ENCODE measurements at regions not wholly inside any gene's neighbourhood (a gene's known extent, or its start where the extent isn't known, plus 50 kb on each side); places are given as distances from the start of the nearest gene placed in this dataset.

DNA sequence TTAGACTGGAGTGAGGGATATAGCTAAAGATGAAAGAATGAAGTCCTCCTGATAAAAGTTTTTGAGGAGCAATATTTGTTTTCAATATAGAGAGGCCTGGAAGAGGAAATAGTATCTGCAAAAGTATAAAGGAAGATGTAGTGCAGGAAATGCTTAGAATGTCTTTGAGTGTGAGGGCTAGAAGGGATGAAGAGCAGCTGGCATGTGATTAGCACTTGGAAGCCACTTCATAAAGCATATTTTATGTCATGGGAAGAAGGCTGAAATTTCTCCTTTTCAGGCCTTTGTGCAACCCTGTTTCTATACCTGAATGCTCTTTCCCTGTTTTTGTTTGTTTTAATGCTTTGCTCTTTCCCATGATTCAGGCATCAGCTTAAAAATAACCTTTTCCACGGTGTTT is 323.3 kb upstream of the DEPDC1 start:
- Histone ChIP-seq H3K27ac (no peak overlapping the region), H3K4me1 (no peaks in the 10 kb centered on the region), H3K4me3 (no peak overlapping the region), H3K27me3 (peaks cover 0 to 4% (median 0%) of the 10 kb centered on the region in 7 donors), H3K9me3 (no peaks in the 10 kb centered on the region), H3K36me3 (no peaks in the 10 kb centered on the region)
- 33 to 48% methylated on average over 1 of the region's 1 CpG for WGBS, 2 donors
- DNase-seq: no peak
- intact Hi-C loops (cut with DNase I): no loop called here
- TF ChIP-seq, protein P1, sequence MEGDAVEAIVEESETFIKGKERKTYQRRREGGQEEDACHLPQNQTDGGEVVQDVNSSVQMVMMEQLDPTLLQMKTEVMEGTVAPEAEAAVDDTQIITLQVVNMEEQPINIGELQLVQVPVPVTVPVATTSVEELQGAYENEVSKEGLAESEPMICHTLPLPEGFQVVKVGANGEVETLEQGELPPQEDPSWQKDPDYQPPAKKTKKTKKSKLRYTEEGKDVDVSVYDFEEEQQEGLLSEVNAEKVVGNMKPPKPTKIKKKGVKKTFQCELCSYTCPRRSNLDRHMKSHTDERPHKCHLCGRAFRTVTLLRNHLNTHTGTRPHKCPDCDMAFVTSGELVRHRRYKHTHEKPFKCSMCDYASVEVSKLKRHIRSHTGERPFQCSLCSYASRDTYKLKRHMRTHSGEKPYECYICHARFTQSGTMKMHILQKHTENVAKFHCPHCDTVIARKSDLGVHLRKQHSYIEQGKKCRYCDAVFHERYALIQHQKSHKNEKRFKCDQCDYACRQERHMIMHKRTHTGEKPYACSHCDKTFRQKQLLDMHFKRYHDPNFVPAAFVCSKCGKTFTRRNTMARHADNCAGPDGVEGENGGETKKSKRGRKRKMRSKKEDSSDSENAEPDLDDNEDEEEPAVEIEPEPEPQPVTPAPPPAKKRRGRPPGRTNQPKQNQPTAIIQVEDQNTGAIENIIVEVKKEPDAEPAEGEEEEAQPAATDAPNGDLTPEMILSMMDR (IDR thresholded peaks at IDR 0.05): no peak
- ATAC-seq: no peak

DNA sequence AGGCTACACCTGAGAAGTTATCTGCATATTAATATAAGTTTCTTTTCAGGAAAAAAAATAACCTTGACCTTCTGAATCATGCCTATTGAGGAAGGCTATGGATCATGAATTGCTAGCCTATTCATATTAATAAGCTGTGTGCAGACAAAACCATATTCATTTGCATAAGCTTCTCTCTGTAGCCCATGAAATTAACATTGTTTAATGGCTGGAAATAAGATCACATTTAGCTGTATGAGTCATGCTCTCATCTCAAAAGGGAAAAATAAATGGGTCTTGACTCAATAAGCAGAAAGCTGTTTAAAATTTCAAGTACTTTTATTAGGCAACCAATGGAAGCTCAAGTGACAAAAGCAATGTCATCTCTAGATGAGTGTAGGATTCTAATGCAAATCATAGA is 330.0 kb upstream of the DEPDC1 start:
- DNase-seq: no peak
- peaks cover 0 to 30% (median 12%) of the 10 kb centered on the region in 11 donors for H3K9me3 ChIP-seq
- no peaks in the 10 kb centered on the region for H3K27me3 ChIP-seq
- no peak for ATAC-seq
- no peak overlapping the region for H3K4me3 ChIP-seq
- H3K4me1 ChIP-seq: no peaks in the 10 kb centered on the region
- TF ChIP-seq, protein P1 (IDR thresholded peaks at IDR 0.05): no peak
- H3K36me3 ChIP-seq: no peaks in the 10 kb centered on the region
- no peak overlapping the region for H3K27ac ChIP-seq
- intact Hi-C loops (cut with DNase I): no loop called here

DNA sequence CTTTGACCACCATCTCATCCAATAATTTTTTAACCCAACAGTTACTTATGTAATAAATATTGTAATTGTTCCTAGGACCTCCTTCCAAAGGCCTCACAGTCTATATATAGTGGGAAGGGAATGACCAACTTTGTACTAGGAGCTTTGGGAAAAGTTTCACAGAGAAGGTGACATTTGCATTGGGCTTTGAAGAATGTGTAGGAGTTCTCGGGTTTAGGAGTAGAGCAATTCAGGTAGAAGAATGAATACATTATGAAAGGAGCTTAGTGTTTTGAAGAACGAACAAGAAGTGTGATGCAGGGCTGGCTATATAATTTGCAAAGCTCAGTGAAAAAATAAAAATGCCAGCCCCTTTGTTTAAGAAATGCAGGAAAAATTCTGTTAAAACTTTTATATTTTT is 330.4 kb upstream of the DEPDC1 start:
- 85% methylated on average over 2 of the region's 2 CpGs for WGBS, 2 donors
- DNase-seq: no peak
- Histone ChIP-seq H3K36me3 (no peaks in the 10 kb centered on the region), H3K4me3 (no peak overlapping the region), H3K4me1 (no peaks in the 10 kb centered on the region), H3K27me3 (no peaks in the 10 kb centered on the region), H3K27ac (no peak overlapping the region), H3K9me3 (peaks cover 0 to 34% (median 12%) of the 10 kb centered on the region in 11 donors)
- TF ChIP-seq, protein P1 (IDR thresholded peaks at IDR 0.05): no peak
- ATAC-seq: no peak
- intact Hi-C loops (cut with DNase I): no loop called here

GRCh38 chr1:68828013-68828412 is 331.1 kb upstream of the DEPDC1 start:
- H3K4me3 ChIP-seq: no peak overlapping the region
- H3K27me3 ChIP-seq: no peaks in the 10 kb centered on the region
- H3K27ac ChIP-seq: no peak overlapping the region
- no peaks in the 10 kb centered on the region for H3K4me1 ChIP-seq
- peaks cover 0 to 41% (median 12%) of the 10 kb centered on the region in 11 donors for H3K9me3 ChIP-seq
- no peaks in the 10 kb centered on the region for H3K36me3 ChIP-seq
- DNase-seq: no peak
- no peak for ATAC-seq
- TF ChIP-seq, protein P1 (IDR thresholded peaks at IDR 0.05): no peak
- intact Hi-C loops (cut with DNase I): no loop called here
- WGBS, 2 donors: 71 to 77% methylated on average over 3 of the region's 3 CpGs

GRCh38 chr1:68831281-68831680 is 334.4 kb upstream of the DEPDC1 start:
- H3K4me1 ChIP-seq: no peaks in the 10 kb centered on the region
- no peak overlapping the region for H3K27ac ChIP-seq
- H3K36me3 ChIP-seq: no peaks in the 10 kb centered on the region
- no peak for ATAC-seq
- H3K27me3 ChIP-seq: no peaks in the 10 kb centered on the region
- DNase-seq: no peak
- TF ChIP-seq, protein P1 (IDR thresholded peaks at IDR 0.05): no peak
- H3K4me3 ChIP-seq: no peak overlapping the region
- WGBS, 2 donors: 0% methylated on average over 1 of the region's 1 CpG
- intact Hi-C loops (cut with DNase I): no loop called here
- peaks cover 0 to 45% (median 12%) of the 10 kb centered on the region in 11 donors for H3K9me3 ChIP-seq

Data from heart right ventricle (tissue), 16 donors.